Mammary epithelial cell (primary cell): ENCODE measurements at regions not wholly inside any gene's neighbourhood (a gene's known extent, or its start where the extent isn't known, plus 50 kb on each side); places are given as distances from the start of the nearest gene placed in this dataset.
"Not testable (repeated sequence)": the region's sequence is repeated elsewhere in the genome, so short reads cannot be mapped to it uniquely, and the experiment has no call there.

ENCODE experiments used
- EZH2 ChIP-seq: IDR thresholded peaks from 2 replicates; pipeline ENCODE4 v1.6.1; 2012; ENCODE audit warnings: low read length, inconsistent platforms, borderline replicate concordance
- TF ChIP-seq, protein P1 (sequence below), 2 donors: IDR thresholded peaks in 1 of 2; conservative IDR thresholded peaks in 1 of 2; 2 replicates each; pipeline ENCODE4 v1.5.1; 2011 to 2012; ENCODE audit warnings: inconsistent platforms in 2 of 2, low read length in 2 of 2, mild to moderate bottlenecking in 2 of 2, control low read depth in 1 of 2, low read depth in 1 of 2; ENCODE audit not compliant: insufficient read depth in 1 of 2; ENCODE audit errors: extremely low read depth in 1 of 2

GRCh38 chr3:156041216-156041841, 79.0 kb upstream of the KCNAB1 start:
- TF ChIP-seq, protein P1, sequence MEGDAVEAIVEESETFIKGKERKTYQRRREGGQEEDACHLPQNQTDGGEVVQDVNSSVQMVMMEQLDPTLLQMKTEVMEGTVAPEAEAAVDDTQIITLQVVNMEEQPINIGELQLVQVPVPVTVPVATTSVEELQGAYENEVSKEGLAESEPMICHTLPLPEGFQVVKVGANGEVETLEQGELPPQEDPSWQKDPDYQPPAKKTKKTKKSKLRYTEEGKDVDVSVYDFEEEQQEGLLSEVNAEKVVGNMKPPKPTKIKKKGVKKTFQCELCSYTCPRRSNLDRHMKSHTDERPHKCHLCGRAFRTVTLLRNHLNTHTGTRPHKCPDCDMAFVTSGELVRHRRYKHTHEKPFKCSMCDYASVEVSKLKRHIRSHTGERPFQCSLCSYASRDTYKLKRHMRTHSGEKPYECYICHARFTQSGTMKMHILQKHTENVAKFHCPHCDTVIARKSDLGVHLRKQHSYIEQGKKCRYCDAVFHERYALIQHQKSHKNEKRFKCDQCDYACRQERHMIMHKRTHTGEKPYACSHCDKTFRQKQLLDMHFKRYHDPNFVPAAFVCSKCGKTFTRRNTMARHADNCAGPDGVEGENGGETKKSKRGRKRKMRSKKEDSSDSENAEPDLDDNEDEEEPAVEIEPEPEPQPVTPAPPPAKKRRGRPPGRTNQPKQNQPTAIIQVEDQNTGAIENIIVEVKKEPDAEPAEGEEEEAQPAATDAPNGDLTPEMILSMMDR (conservative IDR thresholded peaks at IDR 0.05 in 1 of 2, IDR thresholded peaks at IDR 0.05 in 1 of 2; ENCODE audit: extremely low read depth in 1 of 2, insufficient read depth in 1 of 2, low read depth in 1 of 2, low read length in 2 of 2) = not testable (repeated sequence)
- not testable (repeated sequence) for TF ChIP-seq EZH2
